GM18858 (cell line): ENCODE measurements at regions not wholly inside any gene's neighbourhood (a gene's known extent, or its start where the extent isn't known, plus 50 kb on each side); places are given as distances from the start of the nearest gene placed in this dataset.
"Not testable (repeated sequence)": the region's sequence is repeated elsewhere in the genome, so short reads cannot be mapped to it uniquely, and the experiment has no call there.

Experiments used
- ATAC-seq: cut with Tn5 transposase; IDR thresholded peaks from one replicate; pipeline ENCODE4 v1.9.1; 2021; ENCODE audit not compliant: unreplicated experiment

GRCh38 chr14:35174342-35174741 is 52.0 kb downstream of the PRORP start:
- ATAC-seq = no peak

GRCh38 chr14:35180179-35180578 is 57.8 kb downstream of the PRORP start:
- ATAC-seq = no peak

GRCh38 chr14:35184891-35185290 is 62.5 kb downstream of the PRORP start:
- peak; percentile 74 for ATAC-seq

- no peak for ATAC-seq
Observed at GRCh38 chr14:35189422-35189821, 67.1 kb downstream of the PRORP start.

- ATAC-seq = no peak
Observed at GRCh38 chr14:35193161-35193560, 70.8 kb downstream of the PRORP start.

- not testable (repeated sequence) for ATAC-seq
Observed at GRCh38 chr14:35194183-35194582, 71.8 kb downstream of the PRORP start.

- no peak for ATAC-seq
Observed at GRCh38 chr14:35196571-35196970, 74.2 kb downstream of the PRORP start.

GRCh38 chr14:35197015-35197414 is 74.7 kb downstream of the PRORP start:
- no peak for ATAC-seq

- ATAC-seq = no peak
Observed at GRCh38 chr14:35201066-35201465, 78.7 kb downstream of the PRORP start.

- no peak for ATAC-seq
Observed at GRCh38 chr14:35202195-35202594, 79.8 kb downstream of the PRORP start.

GRCh38 chr14:35205737-35206136 is 83.4 kb downstream of the PRORP start:
- no peak for ATAC-seq

- no peak for ATAC-seq
Observed at GRCh38 chr14:35211067-35211466, 81.1 kb upstream of the PSMA6 start.

GRCh38 chr14:35212471-35213142 is 79.6 kb upstream of the PSMA6 start:
- no peak for ATAC-seq

GRCh38 chr14:35213143-35213788 is 78.9 kb upstream of the PSMA6 start:
- no peak for ATAC-seq

- ATAC-seq = no peak
Observed at GRCh38 chr14:35213869-35214387, 78.3 kb upstream of the PSMA6 start.

GRCh38 chr14:35214402-35214801 is 77.8 kb upstream of the PSMA6 start:
- ATAC-seq = not testable (repeated sequence)

- no peak for ATAC-seq
Observed at GRCh38 chr14:35215110-35215813, 76.9 kb upstream of the PSMA6 start.

- ATAC-seq = not testable (repeated sequence)
Observed at GRCh38 chr14:35218176-35218575, 74.0 kb upstream of the PSMA6 start.

GRCh38 chr14:35218963-35219362 is 73.2 kb upstream of the PSMA6 start:
- no peak for ATAC-seq

GRCh38 chr14:35220027-35220676 is 72.0 kb upstream of the PSMA6 start:
- ATAC-seq = no peak

GRCh38 chr14:35220920-35221319 is 71.3 kb upstream of the PSMA6 start:
- ATAC-seq = no peak
